HG03439 (cell line): ENCODE measurements at regions not wholly inside any gene's neighbourhood (a gene's known extent, or its start where the extent isn't known, plus 50 kb on each side); places are given as distances from the start of the nearest gene placed in this dataset.

ENCODE experiments used
- ATAC-seq: cut with Tn5 transposase; IDR thresholded peaks from one replicate; pipeline ENCODE4 v1.9.1; 2021; ENCODE audit warnings: mild to moderate bottlenecking, moderate library complexity; ENCODE audit not compliant: unreplicated experiment

- ATAC-seq = no peak
Observed at GRCh38 chr3:80113331-80113730, 345.5 kb upstream of the ROBO1 start.

- no peak for ATAC-seq
Observed at GRCh38 chr3:80099559-80100066, 331.8 kb upstream of the ROBO1 start.

- ATAC-seq = no peak
Observed at GRCh38 chr3:80097674-80098073, 329.9 kb upstream of the ROBO1 start.

- no peak for ATAC-seq
Observed at GRCh38 chr3:80096909-80097308, 329.1 kb upstream of the ROBO1 start.

- ATAC-seq = no peak
Observed at GRCh38 chr3:80094589-80094988, 326.8 kb upstream of the ROBO1 start.

GRCh38 chr3:80087767-80088166 lies 320.0 kb upstream of the ROBO1 start:
- ATAC-seq = no peak

GRCh38 chr3:80086426-80086825 lies 318.6 kb upstream of the ROBO1 start:
- no peak for ATAC-seq

GRCh38 chr3:80079886-80080285 lies 312.1 kb upstream of the ROBO1 start:
- no peak for ATAC-seq

- no peak for ATAC-seq
Observed at GRCh38 chr3:80068459-80068858, 300.7 kb upstream of the ROBO1 start.

GRCh38 chr3:80063535-80063934 lies 295.7 kb upstream of the ROBO1 start:
- no peak for ATAC-seq

- no peak for ATAC-seq
Observed at GRCh38 chr3:80060664-80061063, 292.9 kb upstream of the ROBO1 start.

- no peak for ATAC-seq
Observed at GRCh38 chr3:80055306-80055705, 287.5 kb upstream of the ROBO1 start.

- ATAC-seq = no peak
Observed at GRCh38 chr3:80052271-80052670, 284.5 kb upstream of the ROBO1 start.

GRCh38 chr3:80051602-80051962 lies 283.8 kb upstream of the ROBO1 start:
- no peak for ATAC-seq

GRCh38 chr3:80050826-80051601 lies 283.2 kb upstream of the ROBO1 start:
- no peak for ATAC-seq

- no peak for ATAC-seq
Observed at GRCh38 chr3:80043226-80043625, 275.4 kb upstream of the ROBO1 start.

- no peak for ATAC-seq
Observed at GRCh38 chr3:80040067-80040466, 272.3 kb upstream of the ROBO1 start.

- no peak for ATAC-seq
Observed at GRCh38 chr3:80036176-80036575, 268.4 kb upstream of the ROBO1 start.

- ATAC-seq = no peak
Observed at GRCh38 chr3:80035021-80035420, 267.2 kb upstream of the ROBO1 start.

- no peak for ATAC-seq
Observed at GRCh38 chr3:80023010-80023409, 255.2 kb upstream of the ROBO1 start.

GRCh38 chr3:80018375-80018774 lies 250.6 kb upstream of the ROBO1 start:
- ATAC-seq = no peak

GRCh38 chr3:80017369-80017768 lies 249.6 kb upstream of the ROBO1 start:
- no peak for ATAC-seq

GRCh38 chr3:80014576-80014975 lies 246.8 kb upstream of the ROBO1 start:
- ATAC-seq = no peak
